Endothelial cell (in vitro differentiated cells): ENCODE measurements at regions not wholly inside any gene's neighbourhood (a gene's known extent, or its start where the extent isn't known, plus 50 kb on each side); places are given as distances from the start of the nearest gene placed in this dataset.

Experiments used
- DNase-seq: peaks from one replicate; pipeline ENCODE4 v3.0.0; 2021; ENCODE audit warnings: low spot score
- H3K27ac Mint-ChIP-seq: one replicate; pipeline ENCODE4 v1.8.0; 2021; ENCODE audit warnings: mixed read lengths, inconsistent platforms; ENCODE audit not compliant: unreplicated experiment
- H3K27me3 Mint-ChIP-seq: one replicate; pipeline ENCODE4 v1.8.0; 2021; ENCODE audit warnings: mild to moderate bottlenecking, moderate library complexity, mixed read lengths, inconsistent platforms; ENCODE audit not compliant: unreplicated experiment
- H3K36me3 Mint-ChIP-seq: one replicate; pipeline ENCODE4 v1.8.0; 2021; ENCODE audit warnings: mild to moderate bottlenecking, low read depth, mixed read lengths, inconsistent platforms; ENCODE audit not compliant: unreplicated experiment
- H3K4me1 Mint-ChIP-seq: one replicate; pipeline ENCODE4 v1.8.0; 2021; ENCODE audit warnings: mild to moderate bottlenecking, mixed read lengths, inconsistent platforms; ENCODE audit not compliant: unreplicated experiment
- H3K4me3 Mint-ChIP-seq: one replicate; pipeline ENCODE4 v1.8.0; 2021; ENCODE audit warnings: mild to moderate bottlenecking, mixed read lengths, inconsistent platforms; ENCODE audit not compliant: unreplicated experiment
- H3K9me3 Mint-ChIP-seq: one replicate; pipeline ENCODE4 v1.8.0; 2021; ENCODE audit warnings: mixed read lengths, inconsistent platforms; ENCODE audit not compliant: unreplicated experiment
- CTCF ChIP-seq: fragments of 200-600 bp; sonication (generic); IDR thresholded peaks from one replicate; pipeline ENCODE4 v1.5.0; 2021; ENCODE audit warnings: antibody characterized with exemption; ENCODE audit not compliant: unreplicated experiment

- Mint-ChIP-seq H3K27me3 (peaks cover 2% of the 10 kb centered on the region), H3K4me3 (no peak overlapping the region), H3K9me3 (peaks cover 4% of the 10 kb centered on the region), H3K36me3 (no peaks in the 10 kb centered on the region), H3K4me1 (no peaks in the 10 kb centered on the region), H3K27ac (no peak overlapping the region)
- TF ChIP-seq CTCF = no peak
- no peak for DNase-seq
These were observed 192.5 kb upstream of the PCDH20 start for GRCh38 chr13:61608138-61608537.

- H3K27me3 Mint-ChIP-seq = no peaks in the 10 kb centered on the region
- no peaks in the 10 kb centered on the region for H3K9me3 Mint-ChIP-seq
- no peak for TF ChIP-seq CTCF
- H3K4me1 Mint-ChIP-seq = no peaks in the 10 kb centered on the region
- H3K4me3 Mint-ChIP-seq = no peak overlapping the region
- no peak overlapping the region for H3K27ac Mint-ChIP-seq
- H3K36me3 Mint-ChIP-seq = no peaks in the 10 kb centered on the region
- no peak for DNase-seq
These were observed 184.8 kb upstream of the PCDH20 start for GRCh38 chr13:61600360-61601033.

GRCh38 chr13:61592489-61592888 lies 176.8 kb upstream of the PCDH20 start:
- no peak overlapping the region for H3K27ac Mint-ChIP-seq
- no peaks in the 10 kb centered on the region for H3K27me3 Mint-ChIP-seq
- TF ChIP-seq CTCF = no peak
- no peak for DNase-seq
- H3K4me1 Mint-ChIP-seq = no peaks in the 10 kb centered on the region
- no peak overlapping the region for H3K4me3 Mint-ChIP-seq
- no peaks in the 10 kb centered on the region for H3K36me3 Mint-ChIP-seq
- H3K9me3 Mint-ChIP-seq = no peaks in the 10 kb centered on the region

GRCh38 chr13:61575973-61576372 lies 160.3 kb upstream of the PCDH20 start:
- DNase-seq = no peak
- Mint-ChIP-seq H3K4me1 (no peaks in the 10 kb centered on the region), H3K4me3 (no peak overlapping the region), H3K36me3 (no peaks in the 10 kb centered on the region), H3K27me3 (no peaks in the 10 kb centered on the region), H3K27ac (no peak overlapping the region), H3K9me3 (no peaks in the 10 kb centered on the region)
- no peak for TF ChIP-seq CTCF

GRCh38 chr13:61563645-61564044 lies 148.0 kb upstream of the PCDH20 start:
- Mint-ChIP-seq H3K36me3 (no peaks in the 10 kb centered on the region), H3K4me1 (no peaks in the 10 kb centered on the region), H3K9me3 (no peaks in the 10 kb centered on the region), H3K27ac (no peak overlapping the region), H3K4me3 (no peak overlapping the region), H3K27me3 (no peaks in the 10 kb centered on the region)
- no peak for TF ChIP-seq CTCF
- no peak for DNase-seq
